ENCODE measurements at regions not wholly inside any gene's neighbourhood (a gene's known extent, or its start where the extent isn't known, plus 50 kb on each side); places are given as distances from the start of the nearest gene placed in this dataset.

GRCh38 chr17:34769899-34770298 is 190.5 kb downstream of the TMEM132E start:
- H3K27ac ChIP-seq (ENCODE audit: low read length, poor library complexity, severe bottlenecking): no peak overlapping the region
- H3K18ac ChIP-seq (ENCODE audit: low read depth in 1 of 2, low read length in 2 of 2): no peak overlapping the region
- H2BK12ac ChIP-seq (ENCODE audit: low read length in 2 of 2): no peak overlapping the region
- 72% methylated on average over 2 of the region's 2 CpGs for WGBS
- no peaks in the 10 kb centered on the region for H3K79me1 ChIP-seq (replicated peaks; ENCODE audit: low read length, poor library complexity, severe bottlenecking)
- no peak overlapping the region for H4K8ac ChIP-seq (ENCODE audit: low read length)
- H3K36me3 ChIP-seq (ENCODE audit: control insufficient read depth in 1 of 2, insufficient read depth in 2 of 2, low read depth in 1 of 2, low read length in 2 of 2): no peaks in the 10 kb centered on the region
- H2AFZ ChIP-seq (ENCODE audit: low read depth, low read length): no peak overlapping the region
- no peak overlapping the region for H3K4ac ChIP-seq (ENCODE audit: low read depth in 1 of 2, low read length in 2 of 2)
- no peaks in the 10 kb centered on the region for H3K9me3 ChIP-seq (ENCODE audit: control insufficient read depth, low read length)
- H2BK5ac ChIP-seq (ENCODE audit: low read depth, low read length, poor library complexity, severe bottlenecking): no peak overlapping the region
- H2BK15ac ChIP-seq (ENCODE audit: low read depth, poor library complexity, severe bottlenecking): no peak overlapping the region
- H3K4me3 ChIP-seq (ENCODE audit: insufficient read depth in 1 of 2, low read depth in 1 of 2, low read length in 2 of 2): no peak overlapping the region
- H2BK120ac ChIP-seq (ENCODE audit: low read depth, low read length): no peak overlapping the region
- no peak overlapping the region for H3K23ac ChIP-seq (ENCODE audit: low read length in 2 of 2)
- no peaks in the 10 kb centered on the region for H3K4me1 ChIP-seq (ENCODE audit: control insufficient read depth, insufficient read depth, low read depth, low read length)
- no peak overlapping the region for H4K91ac ChIP-seq (ENCODE audit: low read length)
- no peak overlapping the region for H3K9ac ChIP-seq (ENCODE audit: low read length)
- no peak for DNase-seq
- no peak overlapping the region for H3K4me2 ChIP-seq (ENCODE audit: low read length, poor library complexity, severe bottlenecking)
- no peak overlapping the region for H2AK5ac ChIP-seq (ENCODE audit: low read length, severe bottlenecking)
- H3K27me3 ChIP-seq (ENCODE audit: control insufficient read depth in 1 of 2, insufficient read depth in 1 of 2, low read length in 2 of 2): peaks cover 0 to 42% of the 10 kb centered on the region in 2 experiments
- H3K14ac ChIP-seq (ENCODE audit: low read length in 2 of 2): no peak overlapping the region

GRCh38 chr17:34769049-34769448 is 189.7 kb downstream of the TMEM132E start:
- DNase-seq: no peak
- H3K9me3 ChIP-seq (ENCODE audit: control insufficient read depth, low read length): no peaks in the 10 kb centered on the region
- no peak overlapping the region for H2BK12ac ChIP-seq (ENCODE audit: low read length in 2 of 2)
- no peaks in the 10 kb centered on the region for H3K36me3 ChIP-seq (ENCODE audit: control insufficient read depth in 1 of 2, insufficient read depth in 2 of 2, low read depth in 1 of 2, low read length in 2 of 2)
- no peak overlapping the region for H3K27ac ChIP-seq (ENCODE audit: low read length, poor library complexity, severe bottlenecking)
- no peak overlapping the region for H3K18ac ChIP-seq (ENCODE audit: low read depth in 1 of 2, low read length in 2 of 2)
- no peak overlapping the region for H2AFZ ChIP-seq (ENCODE audit: low read depth, low read length)
- no peak overlapping the region for H2BK120ac ChIP-seq (ENCODE audit: low read depth, low read length)
- no peaks in the 10 kb centered on the region for H3K79me1 ChIP-seq (replicated peaks; ENCODE audit: low read length, poor library complexity, severe bottlenecking)
- no peak overlapping the region for H4K91ac ChIP-seq (ENCODE audit: low read length)
- no peak overlapping the region for H4K8ac ChIP-seq (ENCODE audit: low read length)
- no peak overlapping the region for H2BK15ac ChIP-seq (ENCODE audit: low read depth, poor library complexity, severe bottlenecking)
- no peak overlapping the region for H3K14ac ChIP-seq (ENCODE audit: low read length in 2 of 2)
- 84% methylated on average over 1 of the region's 2 CpGs for WGBS
- H2AK5ac ChIP-seq (ENCODE audit: low read length, severe bottlenecking): no peak overlapping the region
- H3K9ac ChIP-seq (ENCODE audit: low read length): no peak overlapping the region
- H3K4me2 ChIP-seq (ENCODE audit: low read length, poor library complexity, severe bottlenecking): no peak overlapping the region
- no peak overlapping the region for H3K4ac ChIP-seq (ENCODE audit: low read depth in 1 of 2, low read length in 2 of 2)
- H3K4me1 ChIP-seq (ENCODE audit: control insufficient read depth, insufficient read depth, low read depth, low read length): no peaks in the 10 kb centered on the region
- no peak overlapping the region for H3K4me3 ChIP-seq (ENCODE audit: insufficient read depth in 1 of 2, low read depth in 1 of 2, low read length in 2 of 2)
- peaks cover 0 to 39% of the 10 kb centered on the region in 2 experiments for H3K27me3 ChIP-seq (ENCODE audit: control insufficient read depth in 1 of 2, insufficient read depth in 1 of 2, low read length in 2 of 2)
- H3K23ac ChIP-seq (ENCODE audit: low read length in 2 of 2): no peak overlapping the region
- no peak overlapping the region for H2BK5ac ChIP-seq (ENCODE audit: low read depth, low read length, poor library complexity, severe bottlenecking)

GRCh38 chr17:34765291-34765690 is 185.9 kb downstream of the TMEM132E start:
- Histone ChIP-seq H3K4me3 (ENCODE audit: insufficient read depth in 1 of 2, low read depth in 1 of 2, low read length in 2 of 2) (no peak overlapping the region), H3K36me3 (ENCODE audit: control insufficient read depth in 1 of 2, insufficient read depth in 2 of 2, low read depth in 1 of 2, low read length in 2 of 2) (no peaks in the 10 kb centered on the region)
- WGBS: 77% methylated on average over 5 of the region's 5 CpGs

GRCh38 chr17:34764716-34765115 is 185.3 kb downstream of the TMEM132E start:
- Histone ChIP-seq H2BK12ac (ENCODE audit: low read length in 2 of 2) (no peak overlapping the region), H3K18ac (ENCODE audit: low read depth in 1 of 2, low read length in 2 of 2) (no peak overlapping the region), H3K14ac (ENCODE audit: low read length in 2 of 2) (no peak overlapping the region), H3K4ac (ENCODE audit: low read depth in 1 of 2, low read length in 2 of 2) (no peak overlapping the region), H2AFZ (ENCODE audit: low read depth, low read length) (no peak overlapping the region), H3K23ac (ENCODE audit: low read length in 2 of 2) (no peak overlapping the region), H2AK5ac (ENCODE audit: low read length, severe bottlenecking) (no peak overlapping the region), H3K79me1 (replicated peaks; ENCODE audit: low read length, poor library complexity, severe bottlenecking) (no peaks in the 10 kb centered on the region), H4K91ac (ENCODE audit: low read length) (no peak overlapping the region), H2BK120ac (ENCODE audit: low read depth, low read length) (no peak overlapping the region), H2BK5ac (ENCODE audit: low read depth, low read length, poor library complexity, severe bottlenecking) (no peak overlapping the region), H3K4me3 (ENCODE audit: insufficient read depth in 1 of 2, low read depth in 1 of 2, low read length in 2 of 2) (no peak overlapping the region), H3K36me3 (ENCODE audit: control insufficient read depth in 1 of 2, insufficient read depth in 2 of 2, low read depth in 1 of 2, low read length in 2 of 2) (no peaks in the 10 kb centered on the region), H3K9ac (ENCODE audit: low read length) (no peak overlapping the region), H3K27ac (ENCODE audit: low read length, poor library complexity, severe bottlenecking) (no peak overlapping the region), H3K4me1 (ENCODE audit: control insufficient read depth, insufficient read depth, low read depth, low read length) (no peaks in the 10 kb centered on the region), H2BK15ac (ENCODE audit: low read depth, poor library complexity, severe bottlenecking) (no peak overlapping the region), H3K27me3 (ENCODE audit: control insufficient read depth in 1 of 2, insufficient read depth in 1 of 2, low read length in 2 of 2) (peaks cover 0 to 18% of the 10 kb centered on the region in 2 experiments), H3K9me3 (ENCODE audit: control insufficient read depth, low read length) (no peaks in the 10 kb centered on the region), H3K4me2 (ENCODE audit: low read length, poor library complexity, severe bottlenecking) (no peak overlapping the region), H4K8ac (ENCODE audit: low read length) (no peak overlapping the region)
- WGBS: 55% methylated on average over 3 of the region's 3 CpGs
- no peak for DNase-seq

More at GRCh38 chr17:34765291-34765690, 185.9 kb downstream of the TMEM132E start:
- no peak overlapping the region for H4K8ac ChIP-seq (ENCODE audit: low read length)
- H3K4ac ChIP-seq (ENCODE audit: low read depth in 1 of 2, low read length in 2 of 2): no peak overlapping the region
- no peak overlapping the region for H4K91ac ChIP-seq (ENCODE audit: low read length)
- H2BK12ac ChIP-seq (ENCODE audit: low read length in 2 of 2): no peak overlapping the region
- H3K14ac ChIP-seq (ENCODE audit: low read length in 2 of 2): no peak overlapping the region
- H3K4me1 ChIP-seq (ENCODE audit: control insufficient read depth, insufficient read depth, low read depth, low read length): no peaks in the 10 kb centered on the region
- H2AFZ ChIP-seq (ENCODE audit: low read depth, low read length): no peak overlapping the region
- no peak overlapping the region for H2BK120ac ChIP-seq (ENCODE audit: low read depth, low read length)
- H2BK15ac ChIP-seq (ENCODE audit: low read depth, poor library complexity, severe bottlenecking): no peak overlapping the region
- no peaks in the 10 kb centered on the region for H3K9me3 ChIP-seq (ENCODE audit: control insufficient read depth, low read length)
- H3K4me2 ChIP-seq (ENCODE audit: low read length, poor library complexity, severe bottlenecking): no peak overlapping the region
- no peak overlapping the region for H3K23ac ChIP-seq (ENCODE audit: low read length in 2 of 2)
- no peak for DNase-seq
- no peak overlapping the region for H2BK5ac ChIP-seq (ENCODE audit: low read depth, low read length, poor library complexity, severe bottlenecking)
- H3K27ac ChIP-seq (ENCODE audit: low read length, poor library complexity, severe bottlenecking): no peak overlapping the region
- no peak overlapping the region for H3K18ac ChIP-seq (ENCODE audit: low read depth in 1 of 2, low read length in 2 of 2)
- H3K79me1 ChIP-seq (replicated peaks; ENCODE audit: low read length, poor library complexity, severe bottlenecking): no peaks in the 10 kb centered on the region
- H3K9ac ChIP-seq (ENCODE audit: low read length): no peak overlapping the region
- H2AK5ac ChIP-seq (ENCODE audit: low read length, severe bottlenecking): no peak overlapping the region
- peaks cover 0 to 18% of the 10 kb centered on the region in 2 experiments for H3K27me3 ChIP-seq (ENCODE audit: control insufficient read depth in 1 of 2, insufficient read depth in 1 of 2, low read length in 2 of 2)
